Inflammatory macrophage (primary cell): ENCODE measurements at regions not wholly inside any gene's neighbourhood (a gene's known extent, or its start where the extent isn't known, plus 50 kb on each side); places are given as distances from the start of the nearest gene placed in this dataset.
A peak's percentile ranks its signal among the peaks of the same experiment; 100 is the strongest.
"Not testable (repeated sequence)": the region's sequence is repeated elsewhere in the genome, so short reads cannot be mapped to it uniquely, and the experiment has no call there.

Experiments
- DNase-seq, 2 donors: peaks; one replicate each; pipeline ENCODE4 v3.0.0-alpha.2; 2020 to 2022

GRCh38 chr7:80082213-80082612 is 52.4 kb upstream of the GNAI1 start:
- no peak for DNase-seq

GRCh38 chr7:80078886-80079285 is 55.7 kb upstream of the GNAI1 start:
- no peak for DNase-seq

DNA sequence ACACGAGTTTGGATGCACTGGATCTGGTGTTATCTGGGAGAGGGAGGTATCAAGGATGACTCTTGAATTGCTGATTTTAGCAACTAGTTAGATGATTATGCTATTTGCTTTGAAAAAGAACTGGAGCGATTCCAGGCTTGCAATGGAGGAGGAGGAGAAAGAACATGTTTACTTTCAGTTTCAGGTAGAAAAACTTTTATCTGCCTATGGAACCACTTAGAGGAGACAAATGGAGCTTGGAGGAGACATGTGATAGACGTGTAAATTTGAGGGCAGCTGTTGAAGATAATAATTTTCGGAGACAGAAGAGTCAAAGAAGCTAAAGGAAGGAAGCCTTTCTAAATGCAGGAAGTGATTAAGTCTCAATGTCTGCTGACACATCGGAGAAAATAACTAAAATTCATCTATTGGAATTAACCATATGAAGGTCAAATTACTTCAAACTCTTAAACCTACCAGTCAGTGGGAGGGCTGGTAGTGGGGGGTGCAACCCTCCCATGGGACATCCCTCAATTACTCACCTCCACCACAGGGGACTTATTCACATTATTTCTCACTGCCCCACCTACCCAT is 56.4 kb upstream of the GNAI1 start:
- no peak for DNase-seq

GRCh38 chr7:80070391-80070790 is 64.2 kb upstream of the GNAI1 start:
- DNase-seq = no peak

DNA sequence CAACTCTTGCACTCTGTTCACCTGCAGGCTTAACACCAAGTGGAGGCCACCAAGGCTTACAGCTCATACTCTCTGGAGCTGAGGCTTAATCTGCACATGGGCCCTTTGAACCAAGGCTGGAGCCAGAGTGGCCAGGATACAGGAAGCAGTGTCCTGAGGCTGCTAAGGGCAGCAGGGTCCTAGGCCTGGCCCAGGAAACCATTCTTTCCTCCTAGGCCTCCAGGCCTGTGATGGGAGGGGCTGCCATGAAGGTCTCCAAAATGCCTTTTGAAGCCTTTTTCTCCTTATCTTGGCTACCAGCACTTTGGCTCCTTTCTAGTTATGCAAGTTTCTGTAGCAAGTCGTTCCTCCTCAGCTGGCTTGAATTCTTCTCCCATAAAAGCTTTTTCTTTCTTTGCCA is 68.0 kb upstream of the GNAI1 start:
- no peak for DNase-seq

DNA sequence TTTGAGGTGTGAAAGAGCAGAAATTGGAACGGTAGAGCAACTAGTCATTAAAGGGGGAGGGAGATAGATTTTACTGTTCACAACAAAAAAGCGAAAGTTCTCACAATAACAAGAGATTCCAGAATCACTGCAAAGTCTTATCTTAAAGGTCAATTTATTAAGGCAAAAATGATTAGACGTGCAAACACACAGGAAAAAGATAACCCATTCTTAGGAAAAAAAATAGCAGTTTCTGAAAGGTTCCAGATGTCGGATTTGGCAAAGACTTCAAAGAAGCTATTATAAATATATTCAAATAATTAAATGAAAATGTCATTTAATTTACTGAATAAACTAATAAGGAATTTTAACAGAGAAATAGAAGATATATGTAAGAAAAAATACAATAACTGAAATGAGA is 70.8 kb upstream of the GNAI1 start:
- no peak for DNase-seq

DNA sequence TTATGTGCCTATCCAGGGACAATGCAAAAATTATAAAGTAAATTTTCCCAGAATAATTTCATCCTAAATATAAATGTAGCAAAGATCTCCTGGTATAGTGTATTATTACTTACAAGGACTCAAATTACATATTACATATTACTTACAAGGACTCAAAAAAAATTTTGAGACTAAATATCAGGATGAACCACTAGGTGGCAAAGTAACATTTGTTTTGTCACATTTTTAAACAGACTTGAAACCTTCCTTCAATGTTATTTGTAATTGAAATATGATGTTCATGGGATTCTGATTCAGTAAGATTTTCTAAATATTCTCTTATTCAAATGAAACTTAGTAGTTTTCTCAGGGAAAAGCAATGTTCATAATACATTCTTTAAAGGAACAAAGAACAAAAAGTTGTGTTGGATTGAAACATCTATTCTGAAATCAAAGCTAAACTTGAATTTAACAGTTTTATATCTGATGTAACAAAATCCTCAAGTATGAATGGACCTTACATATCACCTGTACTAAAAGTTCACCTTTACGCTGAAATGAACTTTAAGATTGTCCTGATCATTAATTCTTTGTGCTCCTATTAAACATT is 74.3 kb upstream of the GNAI1 start:
- peak; percentile 24 to 70 for DNase-seq

DNA sequence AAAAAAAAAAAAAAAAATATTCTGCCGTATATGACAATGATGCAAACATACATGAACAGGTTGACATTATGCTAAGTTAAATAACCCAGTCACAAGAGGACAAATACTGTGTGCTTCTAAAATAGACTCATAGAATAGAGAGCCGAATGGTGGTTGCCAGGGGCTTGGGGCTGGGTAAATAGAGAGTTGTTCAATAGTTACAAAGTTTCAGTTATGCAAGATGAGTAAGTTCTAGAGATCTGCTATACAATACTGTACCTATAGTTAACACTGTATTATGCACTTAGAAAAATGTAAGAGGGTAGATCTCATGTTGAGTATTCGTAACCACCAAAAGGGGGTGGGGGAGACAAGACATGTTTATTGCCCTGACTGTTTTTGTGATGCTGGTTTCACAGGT is 77.1 kb upstream of the GNAI1 start:
- no peak for DNase-seq

- no peak for DNase-seq
Observed at GRCh38 chr7:80054356-80054755, 80.3 kb upstream of the GNAI1 start.

- DNase-seq = no peak
Observed at GRCh38 chr7:80053124-80053523, 81.5 kb upstream of the GNAI1 start.

- DNase-seq = no peak
Observed at GRCh38 chr7:80047856-80048459, 86.7 kb upstream of the GNAI1 start.

- no peak for DNase-seq
Observed at GRCh38 chr7:80047032-80047431, 87.6 kb upstream of the GNAI1 start.

DNA sequence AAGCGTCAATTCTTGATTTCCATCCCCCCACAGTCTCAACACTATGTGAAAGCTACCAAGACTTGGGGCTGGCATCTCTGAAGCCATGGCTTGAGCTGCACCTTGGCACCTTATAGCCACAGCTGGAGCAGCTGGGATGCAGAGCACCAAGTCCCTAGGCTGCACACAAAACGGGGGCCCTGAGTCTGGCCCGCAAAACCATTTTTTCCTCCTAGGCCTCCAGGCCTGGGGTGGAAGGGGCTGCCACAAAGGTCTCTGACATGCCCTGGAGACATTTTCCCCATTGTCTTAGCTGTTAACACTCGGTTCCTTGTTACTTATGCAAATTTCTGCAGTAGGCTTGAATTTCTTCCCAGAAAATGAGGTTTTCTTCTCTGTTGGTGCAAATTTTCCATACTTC is 89.8 kb upstream of the GNAI1 start:
- DNase-seq = no peak

GRCh38 chr7:80040752-80041151 is 93.9 kb upstream of the GNAI1 start:
- no peak for DNase-seq

DNA sequence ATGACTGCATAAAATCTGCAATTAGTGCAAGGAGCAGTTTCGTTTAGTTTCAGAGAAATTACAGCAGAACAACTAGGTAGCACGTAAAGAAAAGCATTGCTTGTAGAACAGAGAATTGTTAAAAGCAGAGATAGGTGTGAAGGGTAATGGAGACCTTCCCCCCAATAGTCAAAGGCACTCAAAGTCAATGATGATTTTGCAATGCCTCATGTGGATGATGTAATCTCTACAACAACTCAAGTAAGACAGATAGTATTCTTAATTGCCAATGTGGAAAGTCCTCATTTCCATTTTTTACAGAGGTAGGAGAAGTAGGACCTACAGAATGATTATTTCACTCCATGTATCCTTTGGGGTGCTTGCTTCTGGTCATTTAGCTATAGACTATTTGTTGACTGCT is 94.3 kb upstream of the GNAI1 start:
- no peak for DNase-seq

DNA sequence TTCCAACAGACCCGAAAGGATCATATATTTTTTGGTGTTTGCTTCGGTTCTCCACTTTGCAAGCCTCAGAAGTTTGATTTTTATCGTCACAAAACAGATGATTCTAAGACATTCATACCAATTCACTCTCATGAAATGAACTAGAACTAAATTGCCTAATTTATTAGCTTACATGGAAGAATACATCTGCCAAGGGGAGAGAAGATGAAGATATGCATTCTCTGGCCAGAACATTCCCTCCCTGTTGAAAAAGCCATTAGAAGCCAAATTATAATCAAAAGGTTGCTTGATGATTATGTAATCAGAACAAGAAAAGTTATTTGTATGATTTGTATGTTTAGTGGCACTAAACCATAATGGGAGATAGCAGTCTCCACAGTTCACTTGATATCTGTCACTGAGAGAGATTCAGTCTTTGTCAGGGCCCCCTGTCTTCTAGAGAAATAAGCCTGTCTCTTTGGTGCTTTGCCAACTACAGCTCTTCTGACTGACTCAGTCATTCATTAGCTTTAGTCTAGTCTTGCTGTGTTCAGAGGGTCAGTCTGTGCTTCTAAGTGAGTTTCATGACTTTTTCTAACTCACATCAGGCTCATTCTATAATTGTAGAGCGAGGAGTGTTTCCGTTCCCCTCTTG is 95.3 kb upstream of the GNAI1 start:
- DNase-seq = no peak

DNA sequence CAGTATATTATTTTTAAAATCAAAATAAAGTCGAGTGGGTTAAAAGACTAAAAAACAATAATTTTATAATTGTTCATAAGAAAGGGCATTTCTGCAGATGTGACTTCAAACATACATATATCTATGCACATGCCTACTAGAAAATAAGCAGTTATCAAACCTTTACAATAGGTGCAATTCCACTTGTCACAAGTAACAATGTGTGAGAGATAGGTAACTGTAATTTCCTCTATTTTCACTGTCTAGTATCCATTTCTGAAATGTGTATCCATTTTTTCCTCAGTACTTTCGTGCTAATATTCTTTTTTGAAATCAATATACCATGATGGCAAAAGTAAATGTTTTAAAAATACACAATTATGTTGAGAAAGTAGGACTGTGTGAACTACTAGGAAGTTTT is 96.9 kb upstream of the GNAI1 start:
- no peak for DNase-seq

DNA sequence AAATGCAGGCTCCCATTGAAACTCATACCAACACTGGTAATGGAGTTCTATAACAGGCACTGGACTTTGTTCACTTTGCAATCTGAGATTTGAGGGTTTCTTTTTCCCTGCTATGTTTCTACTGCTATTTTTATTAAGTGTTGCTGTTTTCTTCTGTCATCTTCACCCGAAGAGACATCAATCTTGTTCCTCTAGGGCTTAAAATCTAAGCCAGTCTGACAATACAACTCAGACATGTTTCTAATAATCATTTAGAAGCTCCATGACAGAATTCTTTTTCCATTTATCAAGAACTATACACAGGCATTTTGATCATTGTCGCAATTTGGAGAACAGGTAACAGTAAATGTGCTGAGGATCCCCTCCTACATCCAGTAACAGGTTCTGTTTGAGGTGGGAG is 98.5 kb upstream of the GNAI1 start:
- DNase-seq = no peak

GRCh38 chr7:80028717-80029116 is 105.9 kb upstream of the GNAI1 start:
- no peak for DNase-seq

- no peak for DNase-seq
Observed at GRCh38 chr7:80027611-80028173, 106.9 kb upstream of the GNAI1 start.

GRCh38 chr7:80026766-80027165 is 107.9 kb upstream of the GNAI1 start:
- DNase-seq = no peak

DNA sequence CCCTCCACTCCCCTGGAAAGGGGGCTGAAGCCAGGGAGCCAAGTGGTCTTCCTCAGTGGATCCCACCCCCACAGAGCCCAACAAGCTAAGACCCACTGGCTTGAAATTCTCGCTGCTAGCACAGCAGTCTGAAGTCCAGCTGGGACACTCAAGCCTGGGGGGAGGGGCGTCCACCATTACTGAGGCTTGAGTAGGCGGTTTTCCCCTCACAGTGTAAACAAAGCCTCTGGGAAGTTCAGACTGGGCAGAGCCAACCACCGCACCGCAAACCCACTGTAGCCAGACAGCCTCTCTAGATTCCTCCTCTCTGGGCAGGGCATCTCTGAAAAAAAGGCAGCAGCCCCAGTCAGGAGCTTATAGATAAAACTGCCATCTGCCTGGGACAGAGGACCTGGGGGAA is 114.4 kb upstream of the GNAI1 start:
- not testable (repeated sequence) for DNase-seq

DNA sequence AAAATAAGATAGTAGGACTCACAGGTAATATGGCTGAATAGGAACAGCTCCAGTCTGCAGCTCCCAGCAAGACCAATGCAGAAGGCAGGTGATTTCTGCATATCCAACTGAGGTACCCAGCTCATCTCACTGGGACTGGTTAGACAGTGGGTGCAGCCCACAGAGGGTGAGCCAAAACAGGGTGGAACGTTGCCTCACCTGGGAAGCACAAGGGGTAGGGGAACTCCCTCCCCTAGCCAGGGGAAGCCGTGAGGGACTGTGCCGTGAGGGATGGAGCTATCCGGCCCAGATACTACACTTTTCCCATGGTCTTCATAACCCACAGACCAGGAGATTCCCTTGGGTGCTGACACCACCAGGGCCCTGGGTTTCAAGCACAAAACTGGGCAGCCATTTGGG is 114.8 kb upstream of the GNAI1 start:
- DNase-seq = not testable (repeated sequence)
